Sigmoid colon (tissue), 4 donors: ENCODE measurements at regions not wholly inside any gene's neighbourhood (a gene's known extent, or its start where the extent isn't known, plus 50 kb on each side); places are given as distances from the start of the nearest gene placed in this dataset.

Source experiments
- CTCF ChIP-seq, 4 experiments: fragments of 450-650 bp in 3 of 4; fragments of 200-600 bp in 1 of 4; IDR thresholded peaks; one replicate each; pipeline ENCODE4 v1.5.1; 2016 to 2019; ENCODE audit warnings: antibody characterized with exemption in 4 of 4, mild to moderate bottlenecking in 3 of 4, moderate library complexity in 2 of 4
- EP300 ChIP-seq, 4 donors: sonication (generic); formaldehyde crosslinking; IDR thresholded peaks; one replicate each; pipeline ENCODE4 v1.6.1; 2017; ENCODE audit warnings: antibody characterized with exemption in 4 of 4
- POLR2A ChIP-seq, 2 donors: fragments of 450-650 bp; IDR thresholded peaks; one replicate each; pipeline ENCODE4 v1.6.1; 2016; ENCODE audit warnings: antibody characterized with exemption in 2 of 2, mild to moderate bottlenecking in 2 of 2, moderate library complexity in 2 of 2
- POLR2AphosphoS5 ChIP-seq, 4 donors: sonication (generic); formaldehyde crosslinking; IDR thresholded peaks; one replicate each; pipeline ENCODE4 v1.6.1; 2017; ENCODE audit warnings: antibody characterized with exemption in 4 of 4

GRCh38 chr12:105855361-105856047 lies 283.2 kb downstream of the NUAK1 start:
- TF ChIP-seq POLR2A (IDR thresholded peaks at IDR 0.05) (no peak), CTCF (IDR thresholded peaks at IDR 0.05) (no peak), POLR2AphosphoS5 (IDR thresholded peaks at IDR 0.05) (no peak), EP300 (IDR thresholded peaks at IDR 0.05) (no peak)
